Posterior vena cava (tissue), 2 donors: ENCODE measurements at regions not wholly inside any gene's neighbourhood (a gene's known extent, or its start where the extent isn't known, plus 50 kb on each side); places are given as distances from the start of the nearest gene placed in this dataset.

Source experiments
- DNase-seq: peaks from one replicate; pipeline ENCODE4 v3.0.0-alpha.2; 2020; ENCODE audit warnings: low spot score
- intact Hi-C, 2 donors: fragments of 100-400 bp; cut with DNase I; formaldehyde crosslinking; loops; one replicate each; pipeline versions ENCODE4 v1.14.1 to v1.14.2; 2022 to 2023
- donor health status: DM: yes; HTN: yes; CAD: no.
- donor health status: DM: yes; HTN: yes; CAD: no.

- intact Hi-C loops, result no loop called here
- DNase-seq, result no peak
Observed at GRCh38 chr7:68317476-68317875, 1280.8 kb upstream of the AUTS2 start.

DNA sequence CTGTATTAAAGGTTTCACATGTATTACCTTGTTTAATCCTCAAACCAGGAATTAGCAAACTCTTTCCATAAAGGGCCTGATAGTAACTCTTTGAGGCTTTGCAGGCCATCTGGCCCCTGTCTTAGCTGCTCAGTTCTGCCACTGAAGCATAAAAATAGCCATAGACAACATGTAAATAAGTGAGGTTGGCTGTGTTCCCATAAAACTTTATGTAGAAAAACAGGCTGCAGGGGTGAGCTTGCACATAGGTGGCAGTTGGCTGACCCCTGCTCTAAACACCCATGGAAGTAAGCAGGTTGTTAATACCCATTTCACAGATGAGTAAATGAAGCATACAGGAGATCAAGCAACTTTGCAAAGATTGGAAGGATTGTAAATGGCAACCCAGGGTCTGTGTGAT lies 1279.2 kb upstream of the AUTS2 start:
- intact Hi-C loops, result no loop called here

DNA sequence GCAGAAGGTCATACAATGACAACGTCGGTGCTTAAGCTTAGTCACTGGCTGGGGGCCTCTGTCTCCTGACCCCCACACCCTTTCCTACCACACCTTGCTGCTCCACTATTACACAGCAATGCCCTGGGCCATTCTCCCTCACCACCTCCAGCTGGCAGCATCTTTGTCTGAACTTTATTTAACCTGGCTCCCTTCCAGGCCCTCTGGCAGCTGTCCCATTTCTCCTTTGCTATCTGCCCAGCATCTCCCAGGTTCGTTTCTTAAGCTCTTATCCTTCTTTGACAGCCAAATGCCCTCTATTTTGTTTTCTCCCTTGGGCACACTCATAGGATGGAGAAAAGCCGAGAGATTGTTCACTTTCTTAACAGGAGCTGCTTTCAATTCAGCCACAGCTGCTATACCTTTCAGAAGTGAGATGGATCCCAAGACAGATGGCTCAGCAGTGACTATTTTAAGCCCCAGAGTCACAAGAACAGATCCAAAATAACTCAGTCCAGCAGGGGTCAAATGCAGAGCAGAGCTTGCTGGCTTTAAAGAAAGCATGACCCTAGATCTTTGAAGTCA lies 1277.1 kb upstream of the AUTS2 start:
- intact Hi-C loops, result no loop called here
- no peak for DNase-seq

More for the DNA sequence above, 1279.2 kb upstream of the AUTS2 start:
- DNase-seq, result no peak

- intact Hi-C loops, result no loop called here
Observed at GRCh38 chr7:68321776-68322496, 1276.3 kb upstream of the AUTS2 start.

GRCh38 chr7:68324621-68325020 lies 1273.7 kb upstream of the AUTS2 start:
- intact Hi-C loops, result no loop called here
- no peak for DNase-seq

More at GRCh38 chr7:68321776-68322496, 1276.3 kb upstream of the AUTS2 start:
- DNase-seq, result no peak

GRCh38 chr7:68334216-68334615 lies 1264.1 kb upstream of the AUTS2 start:
- intact Hi-C loops, result no loop called here
- DNase-seq, result no peak

- intact Hi-C loops, result no loop called here
- DNase-seq, result no peak
Observed at GRCh38 chr7:68334636-68335272, 1263.5 kb upstream of the AUTS2 start.

DNA sequence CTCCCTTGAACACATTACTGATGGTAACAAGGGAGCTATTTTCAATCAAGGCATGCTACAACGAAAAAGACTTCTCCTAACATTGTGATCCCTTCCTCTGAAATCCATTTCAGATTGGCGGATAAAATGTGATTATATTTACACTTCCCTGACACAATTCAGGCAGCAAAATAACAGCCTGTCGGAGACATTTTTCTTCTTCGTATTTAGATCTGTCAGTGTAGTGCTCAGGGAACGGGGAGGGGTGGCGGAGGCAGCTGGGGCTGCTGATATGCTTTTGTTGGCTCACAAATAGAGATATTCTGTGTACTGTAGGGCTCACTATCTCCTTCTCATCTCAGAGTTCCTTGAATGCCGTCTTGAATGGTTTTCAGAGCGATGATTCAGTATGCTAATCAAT lies 1261.7 kb upstream of the AUTS2 start:
- intact Hi-C loops, result no loop called here

DNA sequence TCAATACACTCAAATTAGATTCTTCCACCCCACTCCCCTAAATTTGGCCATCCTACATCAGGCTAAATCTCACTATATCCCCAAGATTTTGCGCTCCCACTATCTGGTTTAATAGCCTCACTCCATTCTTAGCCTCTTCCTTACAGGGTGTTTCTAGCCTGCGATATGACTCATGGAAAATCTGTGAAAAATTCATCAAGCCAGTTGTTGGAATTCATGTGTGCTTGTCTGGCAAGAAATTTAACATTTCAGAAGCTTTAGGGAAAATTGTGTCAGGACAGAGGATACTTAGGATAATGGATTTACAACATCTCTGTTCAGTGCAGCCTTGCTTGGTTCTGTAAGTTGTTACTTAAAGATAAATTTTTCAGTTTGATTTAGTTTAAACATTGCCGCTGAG lies 1249.9 kb upstream of the AUTS2 start:
- DNase-seq, result no peak
- intact Hi-C loops, result loop anchor here in 1 of 2 donors (10.0 kb wide), 1 partner anchor 964 kb away; no protein-coding TSS in a partner anchor

More for the DNA sequence above, 1261.7 kb upstream of the AUTS2 start:
- no peak for DNase-seq

DNA sequence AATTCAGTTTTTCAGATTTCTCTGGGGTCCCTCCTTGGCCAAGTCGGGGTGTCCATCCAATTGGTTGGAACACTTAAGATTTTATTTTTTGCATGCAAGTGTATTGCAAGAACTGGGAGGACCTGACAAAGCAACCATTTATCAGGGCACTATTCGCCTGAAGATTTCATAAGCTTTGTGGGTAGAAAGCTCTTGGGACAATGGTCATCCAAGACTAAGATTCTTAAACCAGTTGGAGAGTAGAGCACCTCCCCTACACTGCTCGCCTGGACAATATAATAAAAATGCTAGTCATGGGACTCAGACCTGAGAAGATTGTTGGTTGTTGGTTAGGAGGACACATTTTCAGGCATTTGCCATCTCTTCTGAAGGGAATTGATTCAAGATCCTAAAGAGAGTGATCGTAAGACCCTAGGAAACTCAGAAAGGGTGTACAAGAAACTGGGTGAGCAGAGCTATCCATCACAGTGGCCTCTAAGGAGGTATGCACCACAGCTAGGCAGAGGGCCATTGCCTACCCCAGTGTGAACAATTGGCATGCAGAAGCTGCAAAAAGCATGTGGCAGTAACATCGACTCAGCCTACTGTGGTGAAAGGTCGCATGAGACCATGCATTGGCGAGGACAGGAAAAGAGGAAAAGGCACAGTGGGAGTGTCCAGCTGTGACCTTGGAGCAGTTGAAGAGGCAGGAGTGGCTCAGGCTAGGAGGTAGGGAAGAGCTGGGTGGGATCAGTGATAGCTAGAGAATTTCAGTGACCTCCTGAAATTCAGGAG lies 1235.3 kb upstream of the AUTS2 start:
- intact Hi-C loops, result no loop called here
- DNase-seq, result no peak

DNA sequence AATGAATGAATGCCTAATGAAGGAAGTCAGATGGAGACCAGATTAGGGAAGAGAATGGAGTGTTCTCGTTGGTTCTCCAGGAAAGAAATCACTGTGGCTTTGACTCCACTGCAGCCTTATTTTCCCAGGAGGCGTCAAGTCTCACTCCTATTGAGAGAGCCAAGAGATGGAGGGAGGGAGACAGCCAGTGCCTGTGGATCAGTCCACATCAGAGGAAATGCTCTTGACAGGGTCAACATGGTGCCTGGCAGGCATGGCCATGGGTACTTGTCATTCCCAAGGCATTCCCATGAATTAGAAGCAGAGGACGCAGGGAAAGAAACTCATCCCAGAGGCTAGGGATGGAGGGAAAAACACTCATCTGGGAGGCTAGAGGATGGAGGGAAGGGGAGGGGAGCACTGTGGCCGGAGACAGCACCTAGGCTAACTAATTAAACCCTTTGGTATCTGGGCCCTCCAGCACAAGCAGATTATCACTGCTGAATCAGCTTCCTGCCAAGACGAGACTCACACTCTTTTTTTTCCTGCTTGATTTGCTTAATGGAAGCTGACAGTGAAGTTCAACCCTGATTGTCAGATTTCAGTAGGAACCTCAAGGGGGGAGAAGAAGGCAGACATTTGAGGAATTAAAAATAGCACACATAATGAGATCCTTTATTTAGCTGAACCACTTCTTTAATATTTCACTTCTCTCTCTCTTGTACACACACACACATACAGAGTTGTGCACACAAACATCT lies 1233.2 kb upstream of the AUTS2 start:
- intact Hi-C loops, result no loop called here
- no peak for DNase-seq

DNA sequence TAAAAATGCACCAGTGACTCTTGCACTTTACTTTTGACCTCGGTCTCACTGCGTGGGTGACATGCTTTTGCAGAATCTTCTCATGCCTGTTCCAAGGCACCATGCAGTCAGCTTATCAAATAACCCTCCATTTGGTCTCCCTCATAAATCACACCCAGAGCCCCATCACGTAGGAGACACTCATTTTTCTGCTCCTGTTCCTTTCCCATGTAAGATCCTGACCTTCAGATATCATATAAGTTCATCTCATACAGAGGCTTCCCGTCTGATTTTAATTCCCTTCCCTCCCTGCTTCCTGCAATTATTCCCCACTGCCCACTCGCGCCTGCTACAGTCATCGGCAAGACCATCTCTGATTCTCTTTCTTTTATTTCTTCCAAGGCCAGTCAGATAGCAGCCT lies 1226.3 kb upstream of the AUTS2 start:
- intact Hi-C loops, result no loop called here
- no peak for DNase-seq

DNA sequence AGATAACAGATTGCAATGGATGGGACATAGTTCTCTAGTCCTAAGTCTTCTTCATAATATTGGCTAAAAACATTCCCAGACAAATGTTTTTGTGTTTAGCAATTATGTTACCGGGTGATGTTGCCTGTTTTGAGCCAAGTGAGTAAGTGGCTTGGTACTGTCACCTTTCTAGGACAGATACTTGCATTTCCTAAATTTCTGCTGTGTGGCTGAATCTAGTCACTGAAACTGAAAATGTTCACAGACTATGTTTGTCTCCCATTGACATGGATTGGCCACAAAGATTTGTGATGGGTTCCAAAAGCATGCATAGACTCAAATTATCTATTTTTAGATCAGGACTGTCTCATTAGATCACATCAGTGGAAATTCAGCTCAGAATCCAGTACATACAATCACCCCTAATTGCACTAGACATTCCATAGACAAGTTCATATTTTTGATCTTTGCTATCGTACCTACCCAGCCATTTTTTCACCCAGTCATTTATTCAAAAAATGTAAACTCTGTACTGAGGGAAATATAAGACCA lies 1222.1 kb upstream of the AUTS2 start:
- intact Hi-C loops, result no loop called here
- DNase-seq, result no peak

DNA sequence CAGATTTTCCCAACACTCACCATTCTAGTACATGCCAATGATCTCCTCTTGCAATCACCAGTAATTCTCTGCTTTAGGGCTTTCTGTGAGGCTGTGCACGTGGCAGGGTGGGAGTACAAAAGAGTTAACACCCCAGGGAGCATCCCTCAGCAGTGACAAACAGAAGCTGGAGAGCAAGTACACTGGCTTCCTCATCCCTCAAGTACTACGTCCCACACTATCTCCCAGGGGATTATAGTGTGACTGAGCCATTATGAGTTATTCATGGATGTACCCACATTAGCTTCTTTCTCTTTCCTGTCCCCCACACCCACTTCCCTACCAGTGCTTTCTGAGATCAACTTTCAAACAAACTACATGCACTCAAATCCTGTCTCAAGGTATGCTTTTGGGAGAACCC lies 1216.5 kb upstream of the AUTS2 start:
- intact Hi-C loops, result no loop called here
- DNase-seq, result no peak

GRCh38 chr7:68384581-68384980 lies 1213.7 kb upstream of the AUTS2 start:
- DNase-seq, result no peak
- intact Hi-C loops, result no loop called here

GRCh38 chr7:68393051-68393450 lies 1205.2 kb upstream of the AUTS2 start:
- no peak for DNase-seq
- intact Hi-C loops, result no loop called here

DNA sequence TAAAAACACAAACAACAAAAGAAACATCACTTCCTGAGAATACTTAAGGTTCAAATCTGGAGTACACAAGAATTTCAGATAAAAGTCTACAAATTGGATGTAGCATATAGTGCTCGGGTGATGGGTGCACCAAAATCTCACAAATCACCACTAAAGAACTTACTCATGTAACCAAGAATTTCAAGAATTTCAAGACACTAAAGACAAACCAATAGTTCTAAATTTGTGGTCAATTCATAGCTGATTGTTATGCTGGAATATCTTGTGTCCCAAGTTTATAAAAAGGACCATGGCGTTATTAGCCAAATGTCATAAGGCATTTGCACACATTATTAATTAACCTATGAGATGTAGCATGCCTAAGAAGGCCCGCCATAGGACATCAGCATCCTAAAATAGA lies 1204.1 kb upstream of the AUTS2 start:
- DNase-seq, result no peak
- intact Hi-C loops, result no loop called here

DNA sequence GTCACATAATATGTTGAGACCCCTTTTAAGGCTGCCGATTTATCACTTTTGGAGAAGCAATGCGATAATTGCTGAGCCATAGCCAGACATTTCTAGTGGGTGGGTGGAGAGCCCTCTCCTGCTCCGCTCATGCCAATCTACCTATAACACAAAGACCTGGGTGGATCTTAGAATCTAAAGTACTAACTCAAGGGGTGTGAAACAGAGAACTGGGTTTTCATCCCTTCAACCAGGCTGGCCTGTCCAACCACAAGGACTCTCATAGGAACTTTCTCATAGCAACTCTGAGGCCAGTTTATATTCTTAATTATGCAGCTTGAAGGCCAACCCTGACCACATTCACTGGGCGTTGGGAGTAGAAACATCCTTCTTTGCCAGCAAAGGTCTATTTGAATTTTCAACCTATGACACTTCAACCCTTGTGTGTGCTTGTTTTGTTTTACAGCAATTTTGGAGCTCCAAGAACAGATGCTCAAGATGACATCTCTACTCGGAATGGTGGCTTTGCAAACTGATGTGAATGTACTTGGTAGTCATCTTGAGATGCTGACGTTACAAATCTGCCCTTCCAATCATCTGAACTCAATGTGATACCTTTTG lies 1198.2 kb upstream of the AUTS2 start:
- DNase-seq, result no peak
- intact Hi-C loops, result no loop called here

GRCh38 chr7:68400783-68401182 lies 1197.5 kb upstream of the AUTS2 start:
- no peak for DNase-seq
- intact Hi-C loops, result no loop called here
